HG02840 (cell line): ENCODE measurements at regions not wholly inside any gene's neighbourhood (a gene's known extent, or its start where the extent isn't known, plus 50 kb on each side); places are given as distances from the start of the nearest gene placed in this dataset.
"Not testable (repeated sequence)": the region's sequence is repeated elsewhere in the genome, so short reads cannot be mapped to it uniquely, and the experiment has no call there.

Experiments used
- ATAC-seq: cut with Tn5 transposase; IDR thresholded peaks from one replicate; pipeline ENCODE4 v1.9.1; 2021; ENCODE audit warnings: mild to moderate bottlenecking, moderate library complexity, moderate number of reproducible peaks; ENCODE audit not compliant: unreplicated experiment, low FRiP score

DNA sequence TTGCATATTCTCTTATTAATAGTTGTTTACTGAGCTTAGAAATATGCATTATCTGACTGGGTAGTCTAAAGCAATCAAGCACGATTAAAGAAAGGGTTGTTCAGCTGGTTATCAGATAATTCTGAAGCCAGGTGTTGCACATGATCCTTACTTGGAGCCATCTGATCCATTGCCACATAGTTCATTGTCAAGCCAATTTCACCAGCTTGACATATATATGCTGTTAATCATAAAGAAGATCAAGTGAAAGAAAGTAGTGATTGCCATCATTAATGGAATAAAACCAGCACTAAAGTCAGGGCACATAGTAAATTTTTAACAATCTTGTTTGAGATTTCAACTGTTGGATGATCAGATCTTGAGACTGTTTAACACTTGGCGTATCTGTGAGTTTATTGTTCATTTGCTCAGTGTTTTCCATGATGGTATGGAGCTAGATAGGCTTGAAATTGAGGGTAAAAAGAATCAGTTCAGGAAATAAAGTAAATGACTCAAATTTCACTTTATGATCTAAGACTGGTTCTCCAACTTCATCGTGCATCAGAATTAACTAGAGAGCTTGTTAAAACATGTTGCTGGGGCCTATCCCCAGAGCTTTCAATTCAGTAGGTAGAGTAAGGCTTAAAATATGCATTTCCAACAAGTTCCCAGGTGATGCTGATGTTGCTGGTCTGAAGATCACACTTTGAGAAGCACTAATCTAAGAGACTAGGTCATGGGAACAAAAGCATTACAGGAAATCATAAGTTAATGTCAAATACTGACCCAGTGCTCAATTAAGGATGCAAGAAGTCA lies 539.6 kb downstream of the SATB2 start:
- no peak for ATAC-seq

DNA sequence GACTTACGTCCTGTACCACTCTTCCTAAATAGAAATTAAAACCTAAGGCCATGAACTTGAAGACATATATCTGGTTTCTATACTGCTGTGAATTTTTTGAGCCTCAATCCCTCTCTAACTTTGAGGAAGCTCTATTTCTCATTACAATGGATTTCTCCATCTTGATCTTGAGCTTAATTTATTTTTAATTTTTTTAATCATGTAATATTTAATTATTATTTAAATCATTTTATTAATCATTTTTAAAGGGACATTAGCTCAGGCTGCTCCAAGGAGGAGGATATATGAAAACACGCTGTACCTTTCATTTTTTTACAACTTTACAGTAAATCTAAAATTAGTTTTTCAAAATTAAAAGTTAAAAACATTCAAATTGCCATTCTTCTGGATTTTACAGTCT lies 540.5 kb downstream of the SATB2 start:
- no peak for ATAC-seq

- no peak for ATAC-seq
Observed at GRCh38 chr2:198916548-198917080, 541.1 kb downstream of the SATB2 start.

DNA sequence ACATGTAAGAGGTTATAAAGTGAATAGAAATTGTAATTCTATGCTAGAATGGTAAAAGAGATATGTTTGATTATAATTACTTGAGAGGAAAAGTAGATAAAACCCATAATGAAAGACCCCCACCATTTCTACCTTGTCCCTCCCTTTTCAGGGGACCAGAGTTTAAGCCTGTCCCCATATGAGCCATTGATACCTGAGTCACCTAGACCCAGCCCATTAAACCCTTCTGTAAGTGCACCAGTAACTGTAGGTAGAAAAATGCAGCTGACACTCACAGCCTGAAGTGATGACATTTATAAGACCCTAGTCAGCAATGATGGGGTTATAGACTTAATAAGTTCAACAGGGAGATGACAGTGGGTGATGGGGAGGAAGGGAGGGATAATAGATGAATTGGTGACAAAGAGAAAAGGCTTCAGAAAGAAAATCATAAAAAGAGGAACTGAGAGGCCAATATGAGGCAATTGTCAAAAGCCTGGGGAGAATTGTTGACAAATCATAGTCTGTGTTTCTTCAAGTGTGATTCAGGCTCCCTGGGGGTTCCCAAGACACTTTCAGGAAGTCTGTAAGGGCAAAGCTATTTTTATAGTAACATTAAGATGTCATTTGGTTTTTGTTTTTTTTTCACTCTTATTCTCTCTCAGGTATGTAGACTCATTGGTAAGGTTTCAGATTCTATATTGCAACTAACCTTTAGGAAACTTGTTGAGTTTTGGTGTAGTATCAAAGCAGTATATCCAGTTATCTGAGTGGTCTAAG lies 544.2 kb downstream of the SATB2 start:
- ATAC-seq, result peak; percentile 99

GRCh38 chr2:198909525-198910267 lies 548.0 kb downstream of the SATB2 start:
- no peak for ATAC-seq

DNA sequence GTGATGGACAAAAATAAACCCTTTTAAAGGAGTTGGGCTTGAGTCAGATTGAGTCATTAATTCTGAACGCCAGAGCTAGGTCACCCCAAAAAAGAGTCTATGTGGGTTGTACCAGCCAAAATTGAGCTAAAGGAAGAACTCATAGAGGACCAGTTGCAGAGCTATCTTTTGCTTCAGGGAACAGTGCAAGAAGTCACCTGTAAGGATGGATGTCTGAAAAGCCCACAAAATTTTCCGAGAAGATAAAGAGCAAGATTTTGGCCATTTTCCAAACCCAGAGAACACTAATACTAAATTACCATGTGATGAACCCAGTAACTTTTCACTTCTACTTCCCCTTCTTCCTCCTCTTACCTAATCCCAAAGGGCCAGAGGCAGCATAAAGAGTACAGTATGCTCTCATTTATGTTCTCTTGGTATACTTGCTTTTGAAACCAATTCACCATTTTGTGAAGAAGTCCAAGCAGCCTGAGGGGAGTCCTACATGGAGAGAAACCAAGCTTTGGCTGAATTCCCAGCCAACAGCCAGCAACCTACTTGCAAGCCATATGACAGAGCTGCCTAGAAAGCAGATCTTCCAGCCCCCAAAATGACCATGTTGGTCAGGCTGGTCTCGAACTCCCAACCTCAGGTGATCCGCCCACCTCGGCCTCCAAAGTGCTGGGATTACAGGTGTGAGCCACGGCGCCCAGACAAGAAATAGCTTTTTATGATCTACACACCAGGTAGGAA lies 551.7 kb downstream of the SATB2 start:
- no peak for ATAC-seq

DNA sequence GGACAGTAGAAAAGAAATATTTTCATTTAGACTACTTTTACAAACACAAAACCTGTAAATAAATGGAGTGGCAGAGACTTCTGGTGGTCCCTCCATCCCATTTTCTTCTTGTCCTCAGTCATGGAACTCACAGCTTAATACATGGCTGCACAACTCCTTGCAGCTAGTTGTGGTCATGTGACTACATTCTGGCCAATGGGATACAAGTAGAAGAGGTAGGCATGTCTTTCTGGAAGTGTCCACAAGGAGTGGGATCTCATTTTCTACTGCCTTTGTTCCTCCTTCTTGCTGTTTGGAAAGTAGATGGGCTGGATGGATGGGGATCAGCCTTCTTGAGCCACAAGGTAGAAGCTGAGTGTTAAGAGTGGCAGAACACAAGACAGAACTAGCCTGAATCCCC lies 555.8 kb downstream of the SATB2 start:
- ATAC-seq, result no peak

GRCh38 chr2:198900141-198900540 lies 557.6 kb downstream of the SATB2 start:
- no peak for ATAC-seq

DNA sequence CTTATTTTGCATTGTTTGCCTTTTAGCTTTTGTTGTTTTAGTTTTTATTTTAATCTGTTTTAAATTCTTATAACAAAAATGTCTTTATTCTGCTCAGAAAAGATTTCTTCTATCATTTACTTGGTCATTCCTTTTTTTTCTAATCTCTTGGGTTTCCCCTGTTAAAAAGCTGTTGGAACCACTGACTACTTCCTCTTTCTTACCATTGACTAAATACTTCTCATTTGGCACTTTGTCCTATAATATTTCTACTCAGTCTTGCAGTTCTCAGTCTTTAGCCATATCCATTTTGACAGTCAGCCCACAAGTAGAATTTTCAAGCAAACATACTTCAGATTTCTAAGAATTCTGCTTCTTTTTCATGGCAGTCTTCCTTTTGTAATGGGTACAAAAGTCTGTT lies 567.2 kb downstream of the SATB2 start:
- no peak for ATAC-seq

DNA sequence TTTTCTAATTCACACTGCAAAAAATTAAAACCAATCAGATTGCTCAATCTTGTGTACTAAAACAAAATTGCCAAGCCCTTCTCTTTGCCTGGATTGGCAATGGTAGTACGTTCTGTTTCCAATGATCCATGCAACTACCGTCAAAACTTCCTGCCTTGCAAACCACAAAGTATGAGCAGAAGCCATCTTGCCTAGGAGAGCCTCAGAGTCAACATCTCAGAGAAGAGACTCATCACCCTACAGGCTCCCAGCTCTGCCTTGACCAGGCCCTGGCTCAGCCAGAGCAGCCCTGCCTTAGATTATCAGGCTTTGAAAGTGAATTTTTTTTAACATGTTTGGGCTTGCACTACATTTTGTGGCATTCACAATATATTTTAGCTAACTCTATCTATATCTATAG lies 574.1 kb downstream of the SATB2 start:
- no peak for ATAC-seq

- no peak for ATAC-seq
Observed at GRCh38 chr2:198880986-198881385, 576.8 kb downstream of the SATB2 start.

- no peak for ATAC-seq
Observed at GRCh38 chr2:198880421-198880820, 577.3 kb downstream of the SATB2 start.

GRCh38 chr2:198874472-198874858 lies 583.3 kb downstream of the SATB2 start:
- ATAC-seq, result no peak

- no peak for ATAC-seq
Observed at GRCh38 chr2:198873503-198874471, 584.0 kb downstream of the SATB2 start.

- no peak for ATAC-seq
Observed at GRCh38 chr2:198863655-198864054, 594.1 kb downstream of the SATB2 start.

DNA sequence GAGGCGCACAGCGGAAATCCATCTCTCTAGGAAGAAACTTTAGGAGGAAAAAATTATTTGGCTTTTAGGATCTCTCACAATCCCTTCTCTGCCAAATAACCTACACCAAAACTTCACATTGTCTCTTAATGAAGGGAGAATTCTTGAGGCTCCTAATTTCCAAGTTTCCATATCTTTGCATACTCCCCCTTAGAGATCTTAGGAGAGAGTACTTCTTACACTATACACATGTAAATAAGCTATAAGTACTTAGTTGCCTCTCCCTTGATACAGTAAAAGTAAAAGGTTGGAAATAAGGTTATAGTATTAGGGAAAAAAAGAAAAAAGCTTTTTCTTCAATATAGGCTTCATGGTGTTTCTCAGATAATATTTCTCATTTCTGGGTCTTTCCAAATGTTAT lies 596.7 kb downstream of the SATB2 start:
- ATAC-seq, result no peak

DNA sequence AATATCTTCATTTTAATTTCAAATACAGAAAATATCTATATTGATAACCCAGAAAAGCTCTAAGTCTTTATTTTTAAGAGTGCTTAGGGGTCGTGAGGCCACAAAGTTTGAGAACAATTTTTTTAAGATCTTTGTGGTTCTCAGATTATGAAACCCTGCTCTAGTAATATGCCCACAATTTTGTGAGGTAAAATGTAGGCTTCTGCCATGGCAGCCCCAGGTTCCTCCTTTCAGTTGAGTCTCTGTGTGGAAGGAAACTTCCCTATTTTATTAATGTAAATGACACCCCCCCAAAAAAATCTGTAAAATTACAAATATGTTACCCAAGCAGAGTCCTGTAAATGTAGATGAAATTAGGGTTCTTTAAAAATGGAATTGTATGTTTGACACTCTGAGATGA lies 600.5 kb downstream of the SATB2 start:
- no peak for ATAC-seq

GRCh38 chr2:198855746-198856145 lies 602.0 kb downstream of the SATB2 start:
- ATAC-seq, result not testable (repeated sequence)

GRCh38 chr2:198852248-198852647 lies 605.5 kb downstream of the SATB2 start:
- no peak for ATAC-seq
